ENCODE measurements at regions not wholly inside any gene's neighbourhood (a gene's known extent, or its start where the extent isn't known, plus 50 kb on each side); places are given as distances from the start of the nearest gene placed in this dataset.

GRCh38 chr7:132687981-132688383, 111.7 kb upstream of the PLXNA4 start:
- H3K4me1 ChIP-seq (ENCODE audit: control extremely low read depth in 1 of 4, control insufficient read depth in 4 of 4, insufficient read depth in 4 of 4, low read length in 3 of 4): no peaks in the 10 kb centered on the region
- H3K36me3 ChIP-seq (ENCODE audit: control insufficient read depth in 4 of 4, insufficient read depth in 4 of 4, low read length in 3 of 4): no peaks in the 10 kb centered on the region
- ChIA-PET CTCF (no interaction called here), POLR2A (no interaction called here)
- H3K4me3 ChIP-seq (ENCODE audit: control insufficient read depth in 1 of 7, extremely low read depth in 1 of 7, insufficient read depth in 4 of 7, low read depth in 2 of 7, low read length in 6 of 7): no peak overlapping the region
- H3K27me3 ChIP-seq (replicated peaks in 2 of 5; ENCODE audit: control insufficient read depth in 4 of 5, insufficient read depth in 5 of 5, low read length in 4 of 5): peaks cover 0 to 2% (median 0%) of the 10 kb centered on the region in 5 experiments
- 90% methylated on average over 5 of the region's 5 CpGs for WGBS (ENCODE audit: insufficient coverage)
- no peak overlapping the region for H3K27ac ChIP-seq (ENCODE audit: insufficient read depth in 1 of 2, low read depth in 1 of 2, low read length in 2 of 2, poor library complexity in 1 of 2, severe bottlenecking in 2 of 2)
- no peak for DNase-seq
- H3K9me3 ChIP-seq (ENCODE audit: control extremely low read depth in 1 of 5, control insufficient read depth in 4 of 5, insufficient read depth in 2 of 5, low read depth in 1 of 5, low read length in 4 of 5): peaks cover 0 to 5% (median 0%) of the 10 kb centered on the region in 5 experiments

GRCh38 chr7:132687016-132687415, 110.7 kb upstream of the PLXNA4 start:
- CTCF ChIA-PET: interaction anchor here (0.8 kb wide), 1 partner anchor 8 kb away, joined by 3 read pairs; no protein-coding TSS in a partner anchor
- POLR2A ChIA-PET: no interaction called here

DNA sequence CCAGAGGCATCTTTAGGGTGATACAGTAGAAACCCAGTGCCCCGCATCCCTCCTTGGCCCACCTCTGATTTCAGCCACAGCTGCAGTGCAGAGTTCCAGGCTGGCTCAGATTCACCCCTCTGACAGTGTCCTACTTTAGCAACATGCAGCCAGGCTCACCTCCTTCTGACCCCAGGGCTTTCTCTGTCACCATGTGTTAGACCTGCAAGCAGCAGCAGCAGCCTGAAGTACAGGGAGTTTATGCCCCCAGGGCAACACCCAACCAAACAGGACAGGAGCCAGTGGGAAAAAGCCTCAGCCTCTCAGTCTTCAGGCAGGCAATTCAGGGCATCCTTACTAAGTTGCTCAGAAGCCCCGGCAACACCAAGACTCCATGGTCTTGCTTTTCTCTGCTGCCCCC, 109.0 kb upstream of the PLXNA4 start:
- H3K9me3 ChIP-seq (ENCODE audit: control extremely low read depth in 1 of 5, control insufficient read depth in 4 of 5, insufficient read depth in 2 of 5, low read depth in 1 of 5, low read length in 4 of 5): peaks cover 0 to 5% (median 0%) of the 10 kb centered on the region in 5 experiments
- H3K4me1 ChIP-seq (ENCODE audit: control extremely low read depth in 1 of 4, control insufficient read depth in 4 of 4, insufficient read depth in 4 of 4, low read length in 3 of 4): no peaks in the 10 kb centered on the region
- no peak overlapping the region for H3K27ac ChIP-seq (ENCODE audit: insufficient read depth in 1 of 2, low read depth in 1 of 2, low read length in 2 of 2, poor library complexity in 1 of 2, severe bottlenecking in 2 of 2)
- no peak overlapping the region for H3K4me3 ChIP-seq (ENCODE audit: control insufficient read depth in 1 of 7, extremely low read depth in 1 of 7, insufficient read depth in 4 of 7, low read depth in 2 of 7, low read length in 6 of 7)
- ChIA-PET POLR2A (no interaction called here), CTCF (interaction anchor here (1.0 kb wide), 1 partner anchor 26 kb away, joined by 3 read pairs; no protein-coding TSS in a partner anchor)
- H3K27me3 ChIP-seq (replicated peaks in 2 of 5; ENCODE audit: control insufficient read depth in 4 of 5, insufficient read depth in 5 of 5, low read length in 4 of 5): peaks cover 0 to 2% (median 0%) of the 10 kb centered on the region in 5 experiments
- H3K36me3 ChIP-seq (ENCODE audit: control insufficient read depth in 4 of 4, insufficient read depth in 4 of 4, low read length in 3 of 4): no peaks in the 10 kb centered on the region
- WGBS (ENCODE audit: insufficient coverage): 100% methylated on average over 2 of the region's 2 CpGs
- no peak for DNase-seq

More at GRCh38 chr7:132687016-132687415, 110.7 kb upstream of the PLXNA4 start:
- Histone ChIP-seq H3K36me3 (ENCODE audit: control insufficient read depth in 4 of 4, insufficient read depth in 4 of 4, low read length in 3 of 4) (no peaks in the 10 kb centered on the region), H3K4me1 (ENCODE audit: control extremely low read depth in 1 of 4, control insufficient read depth in 4 of 4, insufficient read depth in 4 of 4, low read length in 3 of 4) (no peaks in the 10 kb centered on the region), H3K27me3 (replicated peaks in 2 of 5; ENCODE audit: control insufficient read depth in 4 of 5, insufficient read depth in 5 of 5, low read length in 4 of 5) (peaks cover 0 to 2% (median 0%) of the 10 kb centered on the region in 5 experiments), H3K4me3 (ENCODE audit: control insufficient read depth in 1 of 7, extremely low read depth in 1 of 7, insufficient read depth in 4 of 7, low read depth in 2 of 7, low read length in 6 of 7) (no peak overlapping the region), H3K27ac (ENCODE audit: insufficient read depth in 1 of 2, low read depth in 1 of 2, low read length in 2 of 2, poor library complexity in 1 of 2, severe bottlenecking in 2 of 2) (no peak overlapping the region), H3K9me3 (ENCODE audit: control extremely low read depth in 1 of 5, control insufficient read depth in 4 of 5, insufficient read depth in 2 of 5, low read depth in 1 of 5, low read length in 4 of 5) (peaks cover 0 to 5% (median 0%) of the 10 kb centered on the region in 5 experiments)
- DNase-seq: no peak
- WGBS (ENCODE audit: insufficient coverage): 100% methylated on average over 1 of the region's 1 CpG

- no peak for DNase-seq
- no peaks in the 10 kb centered on the region for H3K36me3 ChIP-seq (ENCODE audit: control insufficient read depth in 4 of 4, insufficient read depth in 4 of 4, low read length in 3 of 4)
- no peak overlapping the region for H3K4me3 ChIP-seq (ENCODE audit: control insufficient read depth in 1 of 7, extremely low read depth in 1 of 7, insufficient read depth in 4 of 7, low read depth in 2 of 7, low read length in 6 of 7)
- 96% methylated on average over 10 of the region's 12 CpGs for WGBS (ENCODE audit: insufficient coverage)
- POLR2A ChIA-PET: no interaction called here
- CTCF ChIA-PET: no interaction called here
- H3K27me3 ChIP-seq (replicated peaks in 2 of 5; ENCODE audit: control insufficient read depth in 4 of 5, insufficient read depth in 5 of 5, low read length in 4 of 5): peaks cover 0 to 2% (median 0%) of the 10 kb centered on the region in 5 experiments
- peaks cover 0 to 5% (median 0%) of the 10 kb centered on the region in 5 experiments for H3K9me3 ChIP-seq (ENCODE audit: control extremely low read depth in 1 of 5, control insufficient read depth in 4 of 5, insufficient read depth in 2 of 5, low read depth in 1 of 5, low read length in 4 of 5)
- H3K4me1 ChIP-seq (ENCODE audit: control extremely low read depth in 1 of 4, control insufficient read depth in 4 of 4, insufficient read depth in 4 of 4, low read length in 3 of 4): peaks cover 0 to 5% (median 0%) of the 10 kb centered on the region in 4 experiments
- no peak overlapping the region for H3K27ac ChIP-seq (ENCODE audit: insufficient read depth in 1 of 2, low read depth in 1 of 2, low read length in 2 of 2, poor library complexity in 1 of 2, severe bottlenecking in 2 of 2)
Measured at GRCh38 chr7:132683896-132684690, 107.8 kb upstream of the PLXNA4 start.

DNA sequence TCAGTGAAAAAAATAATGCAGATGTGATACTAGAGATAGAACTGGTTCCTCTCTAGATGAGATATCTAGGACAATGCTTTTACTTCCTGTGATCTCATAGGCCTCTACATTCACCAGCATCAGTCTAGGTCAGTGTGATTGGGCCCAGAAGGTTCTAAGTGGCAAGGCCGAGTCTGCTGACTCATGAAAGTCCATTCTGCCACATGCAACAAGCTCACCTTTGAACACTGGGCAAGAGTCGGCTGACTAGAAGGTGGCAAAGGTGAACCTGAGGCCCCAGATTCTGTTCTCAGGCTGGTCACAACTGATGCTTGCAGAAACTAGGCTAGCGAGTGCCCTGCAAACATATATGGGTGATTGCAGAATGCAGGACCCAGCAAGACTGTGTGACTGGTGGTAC, 105.7 kb upstream of the PLXNA4 start:
- Histone ChIP-seq H3K4me3 (ENCODE audit: control insufficient read depth in 1 of 7, extremely low read depth in 1 of 7, insufficient read depth in 4 of 7, low read depth in 2 of 7, low read length in 6 of 7) (no peak overlapping the region), H3K27me3 (replicated peaks in 2 of 5; ENCODE audit: control insufficient read depth in 4 of 5, insufficient read depth in 5 of 5, low read length in 4 of 5) (no peaks in the 10 kb centered on the region), H3K36me3 (ENCODE audit: control insufficient read depth in 4 of 4, insufficient read depth in 4 of 4, low read length in 3 of 4) (no peaks in the 10 kb centered on the region), H3K9me3 (ENCODE audit: control extremely low read depth in 1 of 5, control insufficient read depth in 4 of 5, insufficient read depth in 2 of 5, low read depth in 1 of 5, low read length in 4 of 5) (peaks cover 0 to 5% (median 0%) of the 10 kb centered on the region in 5 experiments), H3K4me1 (ENCODE audit: control extremely low read depth in 1 of 4, control insufficient read depth in 4 of 4, insufficient read depth in 4 of 4, low read length in 3 of 4) (peaks cover 0 to 15% (median 5%) of the 10 kb centered on the region in 4 experiments), H3K27ac (ENCODE audit: insufficient read depth in 1 of 2, low read depth in 1 of 2, low read length in 2 of 2, poor library complexity in 1 of 2, severe bottlenecking in 2 of 2) (no peak overlapping the region)
- ChIA-PET CTCF (interaction anchor here (0.8 to 1.0 kb wide), 2 partner anchors 28 to 304 kb away, joined by 3 read pairs; no protein-coding TSS in a partner anchor), POLR2A (no interaction called here)
- 96% methylated on average over 3 of the region's 3 CpGs for WGBS (ENCODE audit: insufficient coverage)
- DNase-seq: no peak

DNA sequence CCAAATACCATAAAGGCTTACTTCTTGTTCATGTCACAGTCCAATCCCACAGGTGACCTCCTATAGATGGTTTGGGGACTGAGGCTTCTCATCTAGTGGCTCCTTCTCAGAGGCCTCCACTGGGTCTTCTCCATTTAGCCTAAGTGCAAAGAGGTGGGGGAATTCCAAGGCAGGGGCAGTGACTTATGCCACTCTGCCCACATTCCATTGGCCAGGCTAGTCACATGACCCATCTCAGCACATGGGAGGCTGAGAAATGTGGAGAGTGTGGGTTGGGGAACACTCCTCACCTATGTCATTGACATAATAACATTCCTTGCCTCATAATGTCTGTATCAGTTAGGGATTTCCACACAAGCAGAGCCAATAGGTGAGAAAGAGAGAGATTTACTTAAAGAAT, 104.3 kb upstream of the PLXNA4 start:
- no peak overlapping the region for H3K27ac ChIP-seq (ENCODE audit: insufficient read depth in 1 of 2, low read depth in 1 of 2, low read length in 2 of 2, poor library complexity in 1 of 2, severe bottlenecking in 2 of 2)
- H3K4me1 ChIP-seq (ENCODE audit: control extremely low read depth in 1 of 4, control insufficient read depth in 4 of 4, insufficient read depth in 4 of 4, low read length in 3 of 4): peaks cover 0 to 15% (median 5%) of the 10 kb centered on the region in 4 experiments
- POLR2A ChIA-PET: no interaction called here
- H3K27me3 ChIP-seq (replicated peaks in 2 of 5; ENCODE audit: control insufficient read depth in 4 of 5, insufficient read depth in 5 of 5, low read length in 4 of 5): no peaks in the 10 kb centered on the region
- H3K9me3 ChIP-seq (ENCODE audit: control extremely low read depth in 1 of 5, control insufficient read depth in 4 of 5, insufficient read depth in 2 of 5, low read depth in 1 of 5, low read length in 4 of 5): no peaks in the 10 kb centered on the region
- H3K4me3 ChIP-seq (ENCODE audit: control insufficient read depth in 1 of 7, extremely low read depth in 1 of 7, insufficient read depth in 4 of 7, low read depth in 2 of 7, low read length in 6 of 7): no peak overlapping the region
- CTCF ChIA-PET: interaction anchor here (1.0 to 1.5 kb wide), 2 partner anchors 14 to 303 kb away, joined by 3 read pairs; no protein-coding TSS in a partner anchor
- no peaks in the 10 kb centered on the region for H3K36me3 ChIP-seq (ENCODE audit: control insufficient read depth in 4 of 4, insufficient read depth in 4 of 4, low read length in 3 of 4)
- no peak for DNase-seq

DNA sequence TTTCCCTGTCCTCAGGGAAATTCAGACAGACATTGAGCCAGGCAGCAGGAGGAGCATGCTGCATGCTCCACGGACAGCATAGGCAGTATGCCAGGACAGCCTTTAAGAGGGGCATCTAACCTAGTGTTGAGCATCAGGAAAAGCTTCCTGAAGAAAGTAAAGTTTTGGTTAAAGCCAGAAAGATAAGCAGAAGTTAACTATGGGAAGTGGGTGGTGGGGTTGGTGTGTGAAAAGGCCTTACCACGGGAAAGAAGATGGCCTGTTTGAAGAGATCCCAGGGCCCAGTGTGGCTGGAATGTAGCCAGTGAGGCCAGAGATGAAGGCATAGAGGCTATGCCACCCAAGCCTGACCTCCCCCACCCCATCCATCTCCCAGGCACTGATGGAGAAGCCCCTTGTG, 102.4 kb upstream of the PLXNA4 start:
- H3K9me3 ChIP-seq (ENCODE audit: control extremely low read depth in 1 of 5, control insufficient read depth in 4 of 5, insufficient read depth in 2 of 5, low read depth in 1 of 5, low read length in 4 of 5): no peaks in the 10 kb centered on the region
- no peak overlapping the region for H3K27ac ChIP-seq (ENCODE audit: insufficient read depth in 1 of 2, low read depth in 1 of 2, low read length in 2 of 2, poor library complexity in 1 of 2, severe bottlenecking in 2 of 2)
- no peak overlapping the region for H3K4me3 ChIP-seq (ENCODE audit: control insufficient read depth in 1 of 7, extremely low read depth in 1 of 7, insufficient read depth in 4 of 7, low read depth in 2 of 7, low read length in 6 of 7)
- POLR2A ChIA-PET: no interaction called here
- CTCF ChIA-PET: interaction anchor here (0.8 to 1.1 kb wide), 3 partner anchors 8 to 25 kb away, joined by 3 to 4 read pairs (median 3); no protein-coding TSS in a partner anchor
- H3K4me1 ChIP-seq (ENCODE audit: control extremely low read depth in 1 of 4, control insufficient read depth in 4 of 4, insufficient read depth in 4 of 4, low read length in 3 of 4): peaks cover 0 to 15% (median 5%) of the 10 kb centered on the region in 4 experiments
- no peaks in the 10 kb centered on the region for H3K27me3 ChIP-seq (replicated peaks in 2 of 5; ENCODE audit: control insufficient read depth in 4 of 5, insufficient read depth in 5 of 5, low read length in 4 of 5)
- no peaks in the 10 kb centered on the region for H3K36me3 ChIP-seq (ENCODE audit: control insufficient read depth in 4 of 4, insufficient read depth in 4 of 4, low read length in 3 of 4)
- 18% methylated on average over 2 of the region's 2 CpGs for WGBS (ENCODE audit: insufficient coverage)
- DNase-seq: peak in 2 of 3 donors; percentile 55 to 57

All from common myeloid progenitor, CD34-positive (primary cell).